IMR-90 (cell line): ENCODE measurements at regions not wholly inside any gene's neighbourhood (a gene's known extent, or its start where the extent isn't known, plus 50 kb on each side); places are given as distances from the start of the nearest gene placed in this dataset.

Experiments used
- ATAC-seq: fragments of 200-7000 bp; cut with Tn5 transposase; 2 replicates; pipeline ENCODE4 v1.9.1; 2020; ENCODE audit warnings: low read depth, mild to moderate bottlenecking, moderate library complexity
- BruUV-seq: library from RNA; stranded (reverse); fragments of 400-500 nt; replicated peaks from 2 replicates; lab custom pipeline; 2021; lab: Mats Ljungman, UMichigan
- CTCF ChIA-PET: fragments of 300-600 bp; formaldehyde crosslinking; extraction: SDS; loops from one replicate; lab custom pipeline; 2021; ENCODE audit warnings: antibody characterized with exemption; lab: Yijun Ruan, JAX
- POLR2A ChIA-PET: fragments of 300-600 bp; sonication (Branson Sonifier 250); formaldehyde crosslinking; loops from one replicate; lab custom pipeline; 2022; ENCODE audit warnings: antibody characterized with exemption; ENCODE audit not compliant: unreplicated experiment; lab: Charles Lee
- DNase-seq: peaks from one replicate; pipeline ENCODE4 v3.0.0; 2013
- H2AFZ ChIP-seq: replicated peaks from 2 replicates; pipeline ENCODE3; 2013; ENCODE audit warnings: low read length, mild to moderate bottlenecking; ENCODE audit not compliant: poor library complexity
- H2AK5ac ChIP-seq: 2 replicates; pipeline ENCODE4 v1.6.1; 2013; ENCODE audit warnings: low read depth, low read length, inconsistent platforms
- H2AK9ac ChIP-seq: replicated peaks from 2 replicates; pipeline ENCODE3; 2013; ENCODE audit warnings: mild to moderate bottlenecking, low read depth, low read length, moderate library complexity; ENCODE audit not compliant: poor library complexity
- H2BK120ac ChIP-seq: 2 replicates; pipeline ENCODE4 v1.6.1; 2013; ENCODE audit warnings: low read depth, low read length, inconsistent platforms
- H2BK15ac ChIP-seq: 3 replicates; pipeline ENCODE4 v1.6.1; 2013; ENCODE audit warnings: low read depth, low read length, inconsistent platforms
- H2BK20ac ChIP-seq: 2 replicates; pipeline ENCODE4 v1.6.1; 2013; ENCODE audit warnings: low read depth, mild to moderate bottlenecking, inconsistent platforms, low read length, moderate library complexity
- H2BK5ac ChIP-seq: 2 replicates; pipeline ENCODE4 v1.6.1; 2013; ENCODE audit warnings: mild to moderate bottlenecking, low read depth, low read length, inconsistent platforms; ENCODE audit not compliant: poor library complexity, severe bottlenecking
- H3K14ac ChIP-seq: replicated peaks from 2 replicates; pipeline ENCODE4 v1.6.1; 2013; ENCODE audit warnings: low read depth, low read length, inconsistent platforms
- H3K18ac ChIP-seq: 2 replicates; pipeline ENCODE4 v1.6.1; 2013; ENCODE audit warnings: low read depth, low read length, control low read depth
- H3K23ac ChIP-seq: 2 replicates; pipeline ENCODE4 v1.6.1; 2013; ENCODE audit warnings: low read depth, low read length, inconsistent platforms
- H3K27ac ChIP-seq: 2 replicates; pipeline ENCODE4 v1.5.1; 2013; ENCODE audit warnings: mild to moderate bottlenecking, control low read depth, low read length; ENCODE audit not compliant: insufficient read depth
- H3K27me3 ChIP-seq: 2 replicates; pipeline ENCODE4 v1.6.1; 2013; ENCODE audit warnings: low read length; ENCODE audit not compliant: control insufficient read depth, insufficient read depth
- H3K36me3 ChIP-seq: 2 replicates; pipeline ENCODE4 v1.6.1; 2013; ENCODE audit warnings: low read length, mixed read lengths; ENCODE audit not compliant: control insufficient read depth, insufficient read depth
- H3K4ac ChIP-seq: 2 replicates; pipeline ENCODE4 v1.6.1; 2013; ENCODE audit warnings: low read depth, low read length, inconsistent platforms
- H3K4me1 ChIP-seq: 2 replicates; pipeline ENCODE4 v1.6.1; 2013; ENCODE audit warnings: low read length, mixed read lengths; ENCODE audit not compliant: control insufficient read depth, insufficient read depth
- H3K4me2 ChIP-seq: 2 replicates; pipeline ENCODE4 v1.6.1; 2013; ENCODE audit warnings: low read depth, mild to moderate bottlenecking, control low read depth, low read length, moderate library complexity
- H3K4me3 ChIP-seq: 2 replicates; pipeline ENCODE4 v1.5.1; 2013; ENCODE audit warnings: low read depth, mild to moderate bottlenecking, control low read depth, low read length, moderate library complexity; ENCODE audit not compliant: insufficient read depth
- H3K56ac ChIP-seq: 2 replicates; pipeline ENCODE4 v1.6.1; 2013; ENCODE audit warnings: low read length, inconsistent platforms; ENCODE audit not compliant: insufficient read depth; ENCODE audit errors: extremely low read depth
- H3K79me1 ChIP-seq, 2 experiments: 2 replicates each; pipeline ENCODE4 v1.6.1; 2013; ENCODE audit warnings: low read length in 2 of 2, inconsistent platforms in 1 of 2, low read depth in 1 of 2
- H3K9ac ChIP-seq: 2 replicates; pipeline ENCODE4 v1.6.1; 2013; ENCODE audit warnings: low read depth, low read length, control low read depth
- H3K9me1 ChIP-seq: 2 replicates; pipeline ENCODE4 v1.6.1; 2013; ENCODE audit warnings: low read length, inconsistent platforms; ENCODE audit not compliant: insufficient read depth
- H3K9me3 ChIP-seq: 2 replicates; pipeline ENCODE4 v1.6.1; 2013; ENCODE audit warnings: low read length; ENCODE audit not compliant: control insufficient read depth, insufficient read depth
- H4K20me1 ChIP-seq: 2 replicates; pipeline ENCODE4 v1.6.1; 2013; ENCODE audit warnings: low read length, inconsistent platforms; ENCODE audit not compliant: insufficient read depth
- H4K5ac ChIP-seq: 2 replicates; pipeline ENCODE4 v1.6.1; 2013; ENCODE audit warnings: mild to moderate bottlenecking, low read depth, low read length, control low read depth
- H4K8ac ChIP-seq, 2 experiments: 2 replicates each; pipeline ENCODE4 v1.6.1; 2013; ENCODE audit warnings: low read depth in 2 of 2, low read length in 2 of 2, control low read depth in 1 of 2, inconsistent platforms in 1 of 2
- H4K91ac ChIP-seq: 2 replicates; pipeline ENCODE4 v1.6.1; 2013; ENCODE audit warnings: low read depth, low read length, inconsistent platforms; ENCODE audit not compliant: insufficient read depth
- BHLHE40 ChIP-seq: fragments of 150-350 bp; IDR thresholded peaks from 2 replicates; pipeline ENCODE4 v1.6.1; 2016; ENCODE audit warnings: mild to moderate bottlenecking, low read depth, low read length
- CEBPB ChIP-seq: IDR thresholded peaks from 2 replicates; pipeline ENCODE4 v1.6.1; 2012; ENCODE audit warnings: low read depth, low read length, improper control_type of control experiment
- CHD1 ChIP-seq: IDR thresholded peaks from 2 replicates; pipeline ENCODE4 v1.6.1; 2012; ENCODE audit warnings: low read depth, low read length, improper control_type of control experiment
- CTCF ChIP-seq: conservative IDR thresholded peaks from 2 replicates; pipeline ENCODE4 v1.5.1; 2012; ENCODE audit warnings: mild to moderate bottlenecking, low read depth, low read length, improper control_type of control experiment
- ELK1 ChIP-seq: fragments of 150-350 bp; IDR thresholded peaks from 2 replicates; pipeline ENCODE4 v1.6.1; 2016; ENCODE audit warnings: low read depth, mild to moderate bottlenecking, low read length, moderate library complexity, borderline replicate concordance
- FOS ChIP-seq: fragments of 150-350 bp; IDR thresholded peaks from 2 replicates; pipeline ENCODE4 v1.6.1; 2016; ENCODE audit warnings: low read depth, low read length
- MAFK ChIP-seq: IDR thresholded peaks from 2 replicates; pipeline ENCODE4 v1.6.1; 2012; ENCODE audit warnings: low read depth, low read length, improper control_type of control experiment
- MAZ ChIP-seq: IDR thresholded peaks from 2 replicates; pipeline ENCODE4 v1.6.1; 2012; ENCODE audit warnings: low read depth, mild to moderate bottlenecking, low read length, improper control_type of control experiment, moderate library complexity, borderline replicate concordance
- MXI1 ChIP-seq: IDR thresholded peaks from 2 replicates; pipeline ENCODE4 v1.6.1; 2012; ENCODE audit warnings: low read depth, mild to moderate bottlenecking, low read length, moderate library complexity, borderline replicate concordance
- NFE2L2 ChIP-seq: fragments of 150-350 bp; IDR thresholded peaks from 2 replicates; pipeline ENCODE4 v1.6.1; 2016; ENCODE audit warnings: low read depth, mild to moderate bottlenecking, low read length
- POLR2A ChIP-seq: IDR thresholded peaks from 2 replicates; pipeline ENCODE4 v1.6.1; 2012; ENCODE audit warnings: mild to moderate bottlenecking, low read depth, low read length
- RAD21 ChIP-seq: IDR thresholded peaks from 2 replicates; pipeline ENCODE4 v1.6.1; 2012; ENCODE audit warnings: low read length, improper control_type of control experiment
- RCOR1 ChIP-seq: IDR thresholded peaks from 2 replicates; pipeline ENCODE4 v1.6.1; 2012; ENCODE audit warnings: mild to moderate bottlenecking, low read length, improper control_type of control experiment; ENCODE audit not compliant: insufficient replicate concordance
- RFX5 ChIP-seq: IDR thresholded peaks from 2 replicates; pipeline ENCODE4 v1.8.0; 2012; ENCODE audit warnings: low read depth, mild to moderate bottlenecking, low read length, moderate library complexity
- SMC3 ChIP-seq: fragments of 150-350 bp; IDR thresholded peaks from 2 replicates; pipeline ENCODE4 v1.6.1; 2016; ENCODE audit warnings: low read depth, mild to moderate bottlenecking, antibody characterized with exemption, low read length, moderate library complexity
- USF2 ChIP-seq: fragments of 150-350 bp; IDR thresholded peaks from 2 replicates; pipeline ENCODE4 v1.6.1; 2017; ENCODE audit warnings: mild to moderate bottlenecking, antibody characterized with exemption, low read length, low read depth
- WGBS, 2 experiments: methylation state at CpG; one replicate each; pipeline versions ENCODE4 v1.1.5 to v1.1.7; 2013; ENCODE audit warnings: missing lambda C conversion rate in 2 of 2; ENCODE audit not compliant: insufficient read length in 1 of 2; ENCODE audit errors: extremely low coverage in 2 of 2; 5-methylcytosine and 5-hydroxymethylcytosine counted together
- dilution Hi-C: fragments of 300-500 bp; cut with HindIII; formaldehyde crosslinking; loops from one replicate; pipeline ENCODE4 v1.14.3; 2018; ENCODE audit warnings: low sequenced_read_pairs; ENCODE audit not compliant: unreplicated experiment
- in situ Hi-C: fragments of 300-500 bp; cut with MboI; formaldehyde crosslinking; loops from 3 replicates; pipeline ENCODE4 v1.14.3; 2019; ENCODE audit warnings: low sequenced_read_pairs, inconsistent platforms, mixed read lengths
- intact Hi-C: fragments of 100-400 bp; cut with micrococcal nuclease; formaldehyde crosslinking; loops from 2 replicates; pipeline ENCODE4 v1.10.0; 2022

GRCh38 chr4:59969909-59970308 lies 1230.2 kb upstream of the ADGRL3 start:
- H3K36me3 ChIP-seq = no peaks in the 10 kb centered on the region
- no CpG with 5 or more reads among the region's 3 CpGs for WGBS, 2 experiments
- H3K18ac ChIP-seq = no peak overlapping the region
- DNase-seq (no peak), ATAC-seq (no peak)
- no peaks in the 10 kb centered on the region for H4K20me1 ChIP-seq
- H3K9me1 ChIP-seq = no peaks in the 10 kb centered on the region
- H2BK20ac ChIP-seq = no peak overlapping the region
- no peak overlapping the region for H2AFZ ChIP-seq
- no TSS peak for BruUV-seq
- H4K91ac ChIP-seq = no peak overlapping the region
- no peaks in the 10 kb centered on the region for H3K4me1 ChIP-seq
- no peak overlapping the region for H3K56ac ChIP-seq
- H2BK120ac ChIP-seq = no peak overlapping the region
- H3K9ac ChIP-seq = no peak overlapping the region
- ChIA-PET POLR2A (no interaction called here), CTCF (no interaction called here)
- H2AK5ac ChIP-seq = no peak overlapping the region
- dilution Hi-C loops = no loop called here
- H2BK5ac ChIP-seq = no peak overlapping the region
- no peak overlapping the region for H2AK9ac ChIP-seq
- H3K4me3 ChIP-seq = no peak overlapping the region
- TF ChIP-seq MXI1 = no peak
- no peak for TF ChIP-seq BHLHE40
- no peak for TF ChIP-seq NFE2L2
- TF ChIP-seq RAD21 = no peak
- TF ChIP-seq CEBPB = no peak
- TF ChIP-seq FOS = no peak
- no peak for TF ChIP-seq SMC3
- TF ChIP-seq RCOR1 = no peak
- no peak for TF ChIP-seq MAZ
- no peak for TF ChIP-seq MAFK
- TF ChIP-seq POLR2A = no peak
- TF ChIP-seq CHD1 = no peak
- TF ChIP-seq USF2 = no peak
- no peak for TF ChIP-seq CTCF
- no peak for TF ChIP-seq ELK1
- TF ChIP-seq RFX5 = no peak
- H2BK15ac ChIP-seq = no peak overlapping the region
- no peaks in the 10 kb centered on the region for H3K79me1 ChIP-seq
- no peak overlapping the region for H3K23ac ChIP-seq
- H3K4ac ChIP-seq = no peak overlapping the region
- H3K9me3 ChIP-seq = peaks cover 3% of the 10 kb centered on the region; the same call in 1 of the 2 replicates
- H4K8ac ChIP-seq = no peak overlapping the region
- in situ Hi-C loops = no loop called here
- H4K5ac ChIP-seq = no peak overlapping the region
- H3K4me2 ChIP-seq = no peak overlapping the region
- H3K14ac ChIP-seq = no peak overlapping the region
- intact Hi-C loops = loop anchor here (5.0 kb wide), 1 partner anchor 103 kb away; no protein-coding TSS in a partner anchor
- H3K27ac ChIP-seq = no peak overlapping the region
- no peaks in the 10 kb centered on the region for H3K27me3 ChIP-seq
